K562 (cell line): ENCODE measurements at regions not wholly inside any gene's neighbourhood (a gene's known extent, or its start where the extent isn't known, plus 50 kb on each side); places are given as distances from the start of the nearest gene placed in this dataset.
"Not testable (repeated sequence)": the region's sequence is repeated elsewhere in the genome, so short reads cannot be mapped to it uniquely, and the experiment has no call there.

Source experiments
- ATAC-seq: fragments of 200-7000 bp; cut with Tn5 transposase; 3 replicates; pipeline ENCODE4 v1.9.1; 2020; ENCODE audit warnings: moderate library complexity
- BruUV-seq: library from RNA; stranded (reverse); fragments of 400-500 nt; replicated peaks from 2 replicates; lab custom pipeline; 2021; lab: Mats Ljungman, UMichigan
- CTCF ChIA-PET: fragments of 300-600 bp; formaldehyde crosslinking; extraction: SDS; loops from one replicate; lab custom pipeline; 2021; ENCODE audit warnings: low intra/inter-chr PET ratio; lab: Yijun Ruan, JAX
- POLR2A ChIA-PET: fragments of 300-600, 350-650 bp; sonication (Branson Sonifier 250); formaldehyde crosslinking; extraction: SDS; loops from one replicate; lab custom pipeline; 2021; ENCODE audit warnings: antibody characterized with exemption, inconsistent platforms; lab: Yijun Ruan, JAX
- DNase-seq, 4 experiments: peaks; one replicate each; pipeline versions ENCODE4 v3.0.0 to v3.0.0-alpha.2; 2011 to 2018; ENCODE audit warnings: low spot score in 3 of 4, mixed read lengths in 3 of 4; ENCODE audit errors: extremely low read depth in 1 of 4
- FAIRE-seq: peaks from 2 replicates; lab custom pipeline; 2011; peaks lifted over from hg19 to GRCh38; lab: Jason Lieb, UNC
- H2AFZ ChIP-seq: 2 replicates; pipeline ENCODE4 v1.6.0; 2011; ENCODE audit warnings: low read depth, low read length, control low read depth, inconsistent platforms
- H3K27ac ChIP-seq: fragments of 200-600 bp; 3 replicates; pipeline ENCODE4 v1.8.0; 2011; ENCODE audit warnings: low read depth, mild to moderate bottlenecking, control low read depth, inconsistent platforms, low read length, moderate library complexity, mixed read lengths; ENCODE audit errors: extremely low read depth
- H3K27me3 ChIP-seq, 2 experiments: fragments of 300-600 bp in 1 of 2; 2 replicates in 1 of 2; 3 replicates in 1 of 2; pipeline versions ENCODE4 v1.6.0 to v1.8.0; 2011; ENCODE audit warnings: inconsistent platforms in 2 of 2, low read length in 2 of 2, mild to moderate bottlenecking in 1 of 2, mixed read lengths in 1 of 2, moderate library complexity in 1 of 2; ENCODE audit not compliant: control insufficient read depth in 2 of 2, insufficient read depth in 2 of 2
- H3K36me3 ChIP-seq: fragments of 300-600 bp; 3 replicates; pipeline ENCODE4 v1.8.0; 2011; ENCODE audit warnings: mild to moderate bottlenecking, low read length, inconsistent platforms; ENCODE audit not compliant: control insufficient read depth, insufficient read depth
- H3K4me1 ChIP-seq, 2 experiments: fragments of 200-600 bp in 1 of 2; replicated peaks in 1 of 2; 2 replicates in 1 of 2; 3 replicates in 1 of 2; pipeline versions ENCODE4 v1.5.1 to v1.8.0; 2011; ENCODE audit warnings: inconsistent platforms in 2 of 2, low read length in 2 of 2, mild to moderate bottlenecking in 1 of 2, mixed read lengths in 1 of 2, moderate library complexity in 1 of 2; ENCODE audit not compliant: control insufficient read depth in 2 of 2, insufficient read depth in 2 of 2
- H3K4me2 ChIP-seq: 2 replicates; pipeline ENCODE4 v1.6.1; 2011; ENCODE audit warnings: low read length, control low read depth, inconsistent platforms, mixed read lengths; ENCODE audit not compliant: insufficient read depth
- H3K4me3 ChIP-seq: fragments of 200-600 bp; sonication (generic), shearing (Covaris generic); 2 replicates; pipeline ENCODE4 v1.5.1; 2016; ENCODE audit warnings: control low read depth, inconsistent platforms
- H3K79me2 ChIP-seq: fragments of 200-600 bp; 3 replicates; pipeline ENCODE4 v1.8.0; 2011; ENCODE audit warnings: low read length, inconsistent platforms; ENCODE audit not compliant: control insufficient read depth, insufficient read depth
- H3K9ac ChIP-seq, 2 experiments: 2 replicates each; pipeline versions ENCODE4 v1.6.0 to v1.6.1; 2011; ENCODE audit warnings: low read depth in 2 of 2, low read length in 2 of 2, control low read depth in 1 of 2, inconsistent platforms in 1 of 2, mild to moderate bottlenecking in 1 of 2, mixed read lengths in 1 of 2; ENCODE audit not compliant: insufficient read depth in 1 of 2
- H3K9me1 ChIP-seq: one replicate; pipeline ENCODE4 v1.6.0; 2011; ENCODE audit warnings: inconsistent platforms, mild to moderate bottlenecking, low read length, moderate library complexity; ENCODE audit not compliant: control insufficient read depth, insufficient read depth
- H3K9me3 ChIP-seq: replicated peaks from 2 replicates; pipeline ENCODE4 v1.5.1; 2011; ENCODE audit warnings: low read depth, low read length, inconsistent platforms; ENCODE audit not compliant: control insufficient read depth, insufficient read depth
- H4K20me1 ChIP-seq: replicated peaks from 2 replicates; pipeline ENCODE4 v1.6.1; 2011; ENCODE audit warnings: low read length, inconsistent platforms, mixed read lengths; ENCODE audit not compliant: control insufficient read depth, insufficient read depth
- WGBS: fragments of 100-300 bp; shearing (Covaris generic); methylation state at CpG from one replicate; pipeline ENCODE4 v1.1.6; 2016; ENCODE audit warnings: low coverage, mixed read lengths; ENCODE audit not compliant: insufficient coverage; ENCODE audit errors: missing lambda C conversion rate; 5-methylcytosine and 5-hydroxymethylcytosine counted together
- in situ Hi-C: fragments of 300-500 bp; cut with MboI; formaldehyde crosslinking; loops from 4 replicates; pipeline ENCODE4 v1.15.0; 2018; ENCODE audit warnings: inconsistent platforms, mixed read lengths
- intact Hi-C: fragments of 100-400 bp; cut with micrococcal nuclease; formaldehyde crosslinking; loops from 2 replicates; pipeline ENCODE4 v1.14.2; 2022

DNA sequence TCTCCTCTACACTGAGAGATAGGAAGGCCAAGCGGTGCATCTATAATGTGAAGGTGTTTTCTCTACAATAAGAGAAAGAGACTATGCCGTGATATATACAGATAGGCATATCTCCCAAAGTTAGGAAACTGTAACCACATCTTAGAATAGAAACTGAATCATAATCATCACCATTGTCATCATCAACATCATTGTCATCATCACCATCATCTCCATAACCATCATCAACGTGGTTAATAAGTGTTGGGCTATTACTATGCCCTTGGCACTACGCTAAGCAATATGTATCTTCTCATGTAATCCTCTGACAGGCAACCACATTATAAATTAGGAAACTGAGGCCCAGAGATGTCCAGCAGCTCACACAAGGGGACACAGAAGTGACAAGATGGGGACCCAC lies 369.9 kb downstream of the ANAPC1 start:
- intact Hi-C loops, H3K27ac ChIP-seq, ATAC-seq: not testable (repeated sequence)

DNA sequence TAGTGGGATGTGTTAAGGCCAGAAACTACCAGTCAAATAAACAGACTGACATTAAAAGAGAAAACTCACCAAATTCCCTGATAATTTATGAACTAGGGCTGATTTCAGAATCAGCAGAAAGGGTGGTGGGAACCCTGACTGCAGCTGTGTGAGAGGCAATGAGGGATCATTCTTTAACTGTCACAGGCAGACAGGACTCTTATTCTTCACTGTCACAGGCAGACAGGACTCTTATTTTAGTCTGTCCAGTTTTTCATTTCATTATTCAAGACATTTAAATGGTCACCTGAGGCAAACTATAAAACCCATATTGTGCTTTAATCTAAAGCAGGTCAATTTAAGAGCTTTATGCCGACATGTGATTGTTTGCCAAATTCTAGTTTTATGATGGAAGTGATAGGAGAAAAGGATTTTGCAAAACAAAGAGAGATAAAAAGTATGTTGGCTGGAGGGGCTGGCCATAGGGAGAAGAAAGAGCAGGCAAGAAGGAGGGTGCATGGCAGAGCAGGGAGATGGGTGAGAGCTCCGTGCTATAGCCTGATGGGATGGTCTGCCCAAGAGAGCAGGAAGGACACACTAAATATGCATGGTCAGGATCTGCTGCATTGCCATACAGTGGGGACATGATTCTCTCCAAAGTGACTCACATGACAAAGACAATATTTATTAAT lies 366.8 kb downstream of the ANAPC1 start:
- FAIRE-seq, intact Hi-C loops, H3K27me3 ChIP-seq, H3K4me1 ChIP-seq, H3K4me2 ChIP-seq, POLR2A ChIA-PET, DNase-seq, BruUV-seq, H2AFZ ChIP-seq, H3K9me1 ChIP-seq, H3K36me3 ChIP-seq, CTCF ChIA-PET, H3K27ac ChIP-seq, H3K9ac ChIP-seq, H3K79me2 ChIP-seq, H3K9me3 ChIP-seq, H4K20me1 ChIP-seq, H3K4me3 ChIP-seq: not testable (repeated sequence)
- in situ Hi-C loops: loop anchor here (25.0 kb wide), 1 partner anchor 195 kb away; no protein-coding TSS in a partner anchor
- peak; percentile 57; the same call in 1 of the 3 replicates for ATAC-seq
- WGBS: 10% methylated on average over 1 of the region's 2 CpGs

More for the DNA sequence above, 369.9 kb downstream of the ANAPC1 start:
- H3K79me2 ChIP-seq, H3K27me3 ChIP-seq, H3K36me3 ChIP-seq, H3K9me1 ChIP-seq, H3K4me1 ChIP-seq, FAIRE-seq, DNase-seq, H3K4me3 ChIP-seq, POLR2A ChIA-PET, BruUV-seq, H2AFZ ChIP-seq, CTCF ChIA-PET, H3K4me2 ChIP-seq, H3K9ac ChIP-seq, H3K9me3 ChIP-seq, H4K20me1 ChIP-seq: not testable (repeated sequence)
- in situ Hi-C loops: loop anchor here (25.0 kb wide), 1 partner anchor 198 kb away; no protein-coding TSS in a partner anchor
- 66% methylated on average over 3 of the region's 4 CpGs for WGBS

DNA sequence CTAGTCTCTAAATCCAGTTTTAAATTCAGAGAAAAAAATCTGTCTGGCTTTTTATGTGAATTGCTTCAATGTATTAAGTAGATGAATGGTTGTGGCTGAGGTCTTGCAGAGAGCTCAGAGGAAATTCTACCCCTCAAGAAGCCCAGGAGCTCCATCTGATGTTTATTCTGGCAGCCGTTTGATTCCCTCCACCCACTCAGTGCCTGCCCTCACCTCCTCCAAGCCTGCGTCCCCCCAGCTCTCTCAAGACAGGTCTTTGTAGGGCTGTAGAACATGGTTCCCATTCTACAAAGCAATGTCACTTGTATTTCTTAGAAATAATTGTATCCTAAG lies 366.3 kb downstream of the ANAPC1 start:
- 17% methylated on average over 2 of the region's 2 CpGs for WGBS
- POLR2A ChIA-PET, H3K4me2 ChIP-seq, BruUV-seq, FAIRE-seq, H4K20me1 ChIP-seq, H3K9ac ChIP-seq, H3K27ac ChIP-seq, H3K27me3 ChIP-seq, CTCF ChIA-PET, H3K36me3 ChIP-seq, intact Hi-C loops, H3K79me2 ChIP-seq, H2AFZ ChIP-seq, ATAC-seq, H3K9me1 ChIP-seq, H3K9me3 ChIP-seq, H3K4me3 ChIP-seq, DNase-seq, H3K4me1 ChIP-seq: not testable (repeated sequence)
- in situ Hi-C loops: loop anchor here (25.0 kb wide), 1 partner anchor 195 kb away; no protein-coding TSS in a partner anchor
